H9 (cell line): ENCODE measurements at regions not wholly inside any gene's neighbourhood (a gene's known extent, or its start where the extent isn't known, plus 50 kb on each side); places are given as distances from the start of the nearest gene placed in this dataset.

Experiments used
- DNase-seq: peaks from one replicate; pipeline ENCODE4 v3.0.0-alpha.2; 2017
- H2AFZ ChIP-seq: one replicate; pipeline ENCODE4 v1.6.1; 2013; ENCODE audit warnings: mild to moderate bottlenecking, low read length, control low read depth, moderate library complexity
- H2AK5ac ChIP-seq: 2 replicates; pipeline ENCODE4 v1.6.1; 2013; ENCODE audit warnings: low read length, control low read depth, mixed read lengths; ENCODE audit not compliant: insufficient read length
- H2BK120ac ChIP-seq: one replicate; pipeline ENCODE4 v1.6.1; 2013; ENCODE audit warnings: low read depth, mild to moderate bottlenecking, low read length, control low read depth, inconsistent platforms; ENCODE audit not compliant: poor library complexity, severe bottlenecking
- H2BK12ac ChIP-seq: 2 replicates; pipeline ENCODE4 v1.6.1; 2013; ENCODE audit warnings: low read length, control low read depth, mixed read lengths, low read depth; ENCODE audit not compliant: insufficient read length
- H2BK15ac ChIP-seq: 2 replicates; pipeline ENCODE4 v1.6.1; 2013; ENCODE audit warnings: low read depth, low read length, control low read depth
- H2BK20ac ChIP-seq: one replicate; pipeline ENCODE4 v1.6.1; 2013; ENCODE audit warnings: low read depth, mild to moderate bottlenecking, low read length, control low read depth, inconsistent platforms; ENCODE audit not compliant: poor library complexity, severe bottlenecking
- H2BK5ac ChIP-seq: 2 replicates; pipeline ENCODE4 v1.6.1; 2013; ENCODE audit warnings: low read length, control low read depth, mixed read lengths; ENCODE audit not compliant: insufficient read length
- H3K14ac ChIP-seq: 2 replicates; pipeline ENCODE4 v1.6.1; 2013; ENCODE audit warnings: low read length, control low read depth; ENCODE audit not compliant: insufficient read depth
- H3K18ac ChIP-seq: 2 replicates; pipeline ENCODE4 v1.6.1; 2013; ENCODE audit warnings: low read depth, mild to moderate bottlenecking, mixed read lengths, low read length, control low read depth; ENCODE audit not compliant: insufficient read length
- H3K23ac ChIP-seq: 2 replicates; pipeline ENCODE4 v1.6.1; 2013; ENCODE audit warnings: low read length, control low read depth, mixed read lengths, low read depth; ENCODE audit not compliant: insufficient read length
- H3K23me2 ChIP-seq: 2 replicates; pipeline ENCODE4 v1.6.1; 2013; ENCODE audit warnings: low read depth, mild to moderate bottlenecking, mixed read lengths, low read length, control low read depth; ENCODE audit not compliant: insufficient read length, poor library complexity, severe bottlenecking
- H3K27ac ChIP-seq: 2 replicates; pipeline ENCODE4 v1.5.1; 2013; ENCODE audit warnings: low read length, control low read depth, mixed read lengths, low read depth; ENCODE audit not compliant: insufficient read length
- H3K27me3 ChIP-seq: 2 replicates; pipeline ENCODE4 v1.6.1; 2013; ENCODE audit warnings: low read length, control low read depth, inconsistent platforms; ENCODE audit not compliant: insufficient read depth
- H3K4ac ChIP-seq: 2 replicates; pipeline ENCODE4 v1.6.1; 2013; ENCODE audit warnings: low read depth, mild to moderate bottlenecking, control low read depth, inconsistent platforms, low read length, moderate library complexity
- H3K4me1 ChIP-seq: 2 replicates; pipeline ENCODE4 v1.6.1; 2013; ENCODE audit warnings: low read length, control low read depth, inconsistent platforms; ENCODE audit not compliant: insufficient read depth
- H3K4me2 ChIP-seq: 2 replicates; pipeline ENCODE4 v1.6.1; 2013; ENCODE audit warnings: low read length, control low read depth, mixed read lengths; ENCODE audit not compliant: insufficient read length, insufficient read depth
- H3K56ac ChIP-seq: 2 replicates; pipeline ENCODE4 v1.6.1; 2013; ENCODE audit warnings: low read depth, mild to moderate bottlenecking, mixed read lengths, low read length, control low read depth; ENCODE audit not compliant: insufficient read length
- H3K79me1 ChIP-seq: 2 replicates; pipeline ENCODE4 v1.6.1; 2013; ENCODE audit warnings: low read depth, mild to moderate bottlenecking, moderate library complexity, low read length, control low read depth, inconsistent platforms; ENCODE audit not compliant: insufficient read depth, poor library complexity, severe bottlenecking
- H3K79me2 ChIP-seq: 2 replicates; pipeline ENCODE4 v1.6.1; 2013; ENCODE audit warnings: low read length, control low read depth, inconsistent platforms; ENCODE audit not compliant: insufficient read depth
- H3K9ac ChIP-seq: 2 replicates; pipeline ENCODE4 v1.6.1; 2013; ENCODE audit warnings: low read length, control low read depth, mixed read lengths; ENCODE audit not compliant: insufficient read length; ENCODE audit errors: extremely low read depth
- H3K9me3 ChIP-seq: one replicate; pipeline ENCODE4 v1.6.1; 2013; ENCODE audit warnings: low read depth, low read length, inconsistent platforms; ENCODE audit not compliant: control insufficient read depth
- H3T11ph ChIP-seq: one replicate; pipeline ENCODE4 v1.6.1; 2013; ENCODE audit warnings: mild to moderate bottlenecking, low read length, control low read depth, inconsistent platforms
- H4K20me1 ChIP-seq: one replicate; pipeline ENCODE4 v1.6.1; 2013; ENCODE audit not compliant: control insufficient read depth, insufficient read length, insufficient read depth
- H4K5ac ChIP-seq: 2 replicates; pipeline ENCODE4 v1.6.1; 2013; ENCODE audit warnings: low read depth, mild to moderate bottlenecking, mixed read lengths, low read length, control low read depth; ENCODE audit not compliant: insufficient read length
- H4K8ac ChIP-seq: replicated peaks from 2 replicates; pipeline ENCODE4 v1.6.1; 2013; ENCODE audit warnings: low read length, control low read depth, mixed read lengths, low read depth; ENCODE audit not compliant: insufficient read length
- H4K91ac ChIP-seq: 2 replicates; pipeline ENCODE4 v1.6.1; 2013; ENCODE audit warnings: low read depth, mild to moderate bottlenecking, moderate library complexity, mixed read lengths, low read length, control low read depth; ENCODE audit not compliant: insufficient read length
- H3K27ac Mint-ChIP-seq, 3 experiments: 2 replicates in 2 of 3; 3 replicates in 1 of 3; pipeline ENCODE4 v1.8.0; 2020 to 2021; ENCODE audit warnings: mixed read lengths in 3 of 3, mild to moderate bottlenecking in 1 of 3, moderate library complexity in 1 of 3
- H3K27me3 Mint-ChIP-seq: 2 replicates; pipeline ENCODE4 v1.8.0; 2021; ENCODE audit warnings: low read depth, mild to moderate bottlenecking, moderate library complexity, mixed read lengths
- H3K36me3 Mint-ChIP-seq, 3 experiments: 2 replicates in 2 of 3; 3 replicates in 1 of 3; pipeline ENCODE4 v1.8.0; 2020 to 2021; ENCODE audit warnings: low read depth in 3 of 3, mixed read lengths in 3 of 3; ENCODE audit not compliant: insufficient read depth in 1 of 3
- H3K4me1 Mint-ChIP-seq, 2 experiments: 2 replicates each; pipeline ENCODE4 v1.8.0; 2020; ENCODE audit warnings: mixed read lengths in 2 of 2
- H3K4me3 Mint-ChIP-seq, 2 experiments: 2 replicates in 1 of 2; 3 replicates in 1 of 2; pipeline ENCODE4 v1.8.0; 2020 to 2021; ENCODE audit warnings: mild to moderate bottlenecking in 2 of 2, mixed read lengths in 2 of 2, moderate library complexity in 1 of 2
- H3K9me3 Mint-ChIP-seq, 2 experiments: 2 replicates in 1 of 2; 3 replicates in 1 of 2; pipeline ENCODE4 v1.8.0; 2020; ENCODE audit warnings: mild to moderate bottlenecking in 2 of 2, mixed read lengths in 2 of 2, moderate library complexity in 1 of 2
- TF ChIP-seq, protein P1 (sequence below): fragments of 200-600 bp; sonication (generic); conservative IDR thresholded peaks from 3 replicates; pipeline ENCODE4 v1.8.0; 2021; ENCODE audit warnings: antibody characterized with exemption, mild to moderate bottlenecking

DNA sequence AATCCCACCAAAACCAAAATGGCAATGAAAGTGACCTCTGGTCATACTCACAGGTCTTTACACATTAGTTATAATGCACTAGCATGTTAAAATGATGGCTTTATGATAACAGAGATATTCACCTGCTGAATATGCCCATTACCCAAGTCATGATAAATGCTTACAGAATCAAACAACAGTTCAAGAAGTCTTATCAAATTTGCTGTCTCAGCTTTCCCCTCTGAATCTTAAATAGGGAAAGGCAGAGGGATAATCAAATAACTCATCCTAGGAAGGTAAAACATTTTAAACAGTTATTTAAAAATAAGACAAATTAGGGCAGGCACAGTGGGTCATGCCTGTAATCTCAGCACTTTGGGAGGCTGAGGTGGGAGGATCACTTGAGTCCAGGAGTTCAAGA lies 52.8 kb upstream of the CRBN start:
- no peak overlapping the region for H2BK5ac ChIP-seq
- no peak overlapping the region for H4K91ac ChIP-seq
- H3K18ac ChIP-seq, result no peak overlapping the region
- H3K27me3 Mint-ChIP-seq, result peaks cover 1% of the 10 kb centered on the region; the same call in 1 of the 2 replicates
- H2AK5ac ChIP-seq, result no peak overlapping the region
- no peak overlapping the region for H2BK120ac ChIP-seq
- H3K79me2 ChIP-seq, result no peaks in the 10 kb centered on the region
- H2BK20ac ChIP-seq, result no peak overlapping the region
- H2BK12ac ChIP-seq, result no peak overlapping the region
- H3K14ac ChIP-seq, result no peak overlapping the region
- no peak overlapping the region for H3T11ph ChIP-seq
- H2BK15ac ChIP-seq, result no peak overlapping the region
- H4K20me1 ChIP-seq, result no peaks in the 10 kb centered on the region
- no peaks in the 10 kb centered on the region for H3K79me1 ChIP-seq
- H2AFZ ChIP-seq, result no peak overlapping the region
- peaks cover 9 to 19% of the 10 kb centered on the region in 2 experiments; a peak in 4 of 5 replicates for H3K9me3 Mint-ChIP-seq
- H3K56ac ChIP-seq, result no peak overlapping the region
- no peaks in the 10 kb centered on the region for H3K4me1 Mint-ChIP-seq
- H4K8ac ChIP-seq, result no peak overlapping the region
- H3K36me3 Mint-ChIP-seq, result peaks cover 2 to 8% (median 2%) of the 10 kb centered on the region in 3 experiments; a peak in 4 of 7 replicates
- no peaks in the 10 kb centered on the region for H3K9me3 ChIP-seq
- no peak overlapping the region for H3K9ac ChIP-seq
- H3K27me3 ChIP-seq, result no peaks in the 10 kb centered on the region
- no peak overlapping the region for H3K27ac Mint-ChIP-seq
- H3K23ac ChIP-seq, result no peak overlapping the region
- H3K4me1 ChIP-seq, result no peaks in the 10 kb centered on the region
- no peak overlapping the region for H3K27ac ChIP-seq
- no peak overlapping the region for H3K4me2 ChIP-seq
- H4K5ac ChIP-seq, result no peak overlapping the region
- no peaks in the 10 kb centered on the region for H3K23me2 ChIP-seq
- no peak for DNase-seq
- no peak overlapping the region for H3K4me3 Mint-ChIP-seq
- H3K4ac ChIP-seq, result no peak overlapping the region
- TF ChIP-seq, protein P1, sequence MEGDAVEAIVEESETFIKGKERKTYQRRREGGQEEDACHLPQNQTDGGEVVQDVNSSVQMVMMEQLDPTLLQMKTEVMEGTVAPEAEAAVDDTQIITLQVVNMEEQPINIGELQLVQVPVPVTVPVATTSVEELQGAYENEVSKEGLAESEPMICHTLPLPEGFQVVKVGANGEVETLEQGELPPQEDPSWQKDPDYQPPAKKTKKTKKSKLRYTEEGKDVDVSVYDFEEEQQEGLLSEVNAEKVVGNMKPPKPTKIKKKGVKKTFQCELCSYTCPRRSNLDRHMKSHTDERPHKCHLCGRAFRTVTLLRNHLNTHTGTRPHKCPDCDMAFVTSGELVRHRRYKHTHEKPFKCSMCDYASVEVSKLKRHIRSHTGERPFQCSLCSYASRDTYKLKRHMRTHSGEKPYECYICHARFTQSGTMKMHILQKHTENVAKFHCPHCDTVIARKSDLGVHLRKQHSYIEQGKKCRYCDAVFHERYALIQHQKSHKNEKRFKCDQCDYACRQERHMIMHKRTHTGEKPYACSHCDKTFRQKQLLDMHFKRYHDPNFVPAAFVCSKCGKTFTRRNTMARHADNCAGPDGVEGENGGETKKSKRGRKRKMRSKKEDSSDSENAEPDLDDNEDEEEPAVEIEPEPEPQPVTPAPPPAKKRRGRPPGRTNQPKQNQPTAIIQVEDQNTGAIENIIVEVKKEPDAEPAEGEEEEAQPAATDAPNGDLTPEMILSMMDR, result no peak
